Astrocyte (in vitro differentiated cells and primary cell): ENCODE measurements at regions not wholly inside any gene's neighbourhood (a gene's known extent, or its start where the extent isn't known, plus 50 kb on each side); places are given as distances from the start of the nearest gene placed in this dataset.

Experiments
- DNase-seq: peaks from one replicate; pipeline ENCODE4 v3.0.0-alpha.2; 2010; ENCODE audit warnings: low read depth
- FAIRE-seq: peaks from 2 replicates; lab custom pipeline; 2011; peaks lifted over from hg19 to GRCh38; lab: Jason Lieb, UNC
- H2AFZ ChIP-seq: 2 replicates; pipeline ENCODE4 v1.6.0; 2012; ENCODE audit warnings: low read depth, low read length, inconsistent platforms
- H3K27ac ChIP-seq: 2 replicates; pipeline ENCODE4 v1.5.1; 2011; ENCODE audit warnings: low read depth, low read length, inconsistent platforms
- H3K27me3 ChIP-seq: 2 replicates; pipeline ENCODE4 v1.6.0; 2011; ENCODE audit warnings: low read length, inconsistent platforms; ENCODE audit not compliant: insufficient read depth
- H3K36me3 ChIP-seq: 2 replicates; pipeline ENCODE4 v1.5.1; 2011; ENCODE audit warnings: low read length, inconsistent platforms; ENCODE audit not compliant: insufficient read depth
- H3K4me1 ChIP-seq: 2 replicates; pipeline ENCODE4 v1.5.1; 2011; ENCODE audit warnings: low read length, inconsistent platforms; ENCODE audit not compliant: insufficient read depth
- H3K4me2 ChIP-seq: 2 replicates; pipeline ENCODE4 v1.6.0; 2012; ENCODE audit warnings: low read length, inconsistent platforms
- H3K4me3 ChIP-seq: 2 replicates; pipeline ENCODE4 v1.5.1; 2011; ENCODE audit warnings: low read depth, mild to moderate bottlenecking, low read length, inconsistent platforms; ENCODE audit not compliant: insufficient read depth
- H3K79me2 ChIP-seq: 2 replicates; pipeline ENCODE4 v1.6.0; 2012; ENCODE audit warnings: mild to moderate bottlenecking, low read length, inconsistent platforms; ENCODE audit not compliant: insufficient read depth
- H3K9ac ChIP-seq: 2 replicates; pipeline ENCODE4 v1.6.0; 2012; ENCODE audit warnings: mild to moderate bottlenecking, low read length, inconsistent platforms
- H3K9me3 ChIP-seq: 2 replicates; pipeline ENCODE4 v1.5.1; 2012; ENCODE audit warnings: low read depth, mild to moderate bottlenecking, low read length, inconsistent platforms; ENCODE audit not compliant: insufficient read depth
- H4K20me1 ChIP-seq: 2 replicates; pipeline ENCODE4 v1.6.0; 2012; ENCODE audit warnings: low read length, inconsistent platforms; ENCODE audit not compliant: insufficient read depth
- H3K27ac Mint-ChIP-seq: one replicate; pipeline ENCODE4 v1.8.0; 2021; ENCODE audit warnings: mild to moderate bottlenecking, mixed read lengths; ENCODE audit not compliant: unreplicated experiment
- H3K27me3 Mint-ChIP-seq: one replicate; pipeline ENCODE4 v1.8.0; 2021; ENCODE audit warnings: low read depth, mixed read lengths; ENCODE audit not compliant: unreplicated experiment
- H3K36me3 Mint-ChIP-seq: one replicate; pipeline ENCODE4 v1.8.0; 2021; ENCODE audit warnings: low read depth, mixed read lengths; ENCODE audit not compliant: unreplicated experiment
- H3K4me1 Mint-ChIP-seq: one replicate; pipeline ENCODE4 v1.8.0; 2021; ENCODE audit warnings: low read depth, mixed read lengths; ENCODE audit not compliant: unreplicated experiment
- H3K4me3 Mint-ChIP-seq: one replicate; pipeline ENCODE4 v1.8.0; 2021; ENCODE audit warnings: mild to moderate bottlenecking, moderate library complexity, mixed read lengths; ENCODE audit not compliant: unreplicated experiment
- H3K9me3 Mint-ChIP-seq: one replicate; pipeline ENCODE4 v1.8.0; 2021; ENCODE audit warnings: mild to moderate bottlenecking, mixed read lengths; ENCODE audit not compliant: unreplicated experiment
- EZH2 ChIP-seq: IDR thresholded peaks from 2 replicates; pipeline ENCODE4 v1.6.1; 2012; ENCODE audit warnings: mild to moderate bottlenecking, low read length, inconsistent platforms; ENCODE audit not compliant: insufficient read depth
- TF ChIP-seq, protein P1 (sequence below): IDR thresholded peaks from 2 replicates; pipeline ENCODE4 v1.5.1; 2011; ENCODE audit warnings: low read depth, mild to moderate bottlenecking, inconsistent platforms, low read length, moderate library complexity; ENCODE audit not compliant: insufficient read depth

- Mint-ChIP-seq H3K27ac (no peak overlapping the region), H3K9me3 (peaks cover 14% of the 10 kb centered on the region), H3K4me3 (no peak overlapping the region), H3K4me1 (no peaks in the 10 kb centered on the region), H3K36me3 (no peaks in the 10 kb centered on the region), H3K27me3 (peaks cover 3% of the 10 kb centered on the region)
- H3K4me1 ChIP-seq: no peaks in the 10 kb centered on the region
- no peak for DNase-seq
- H3K79me2 ChIP-seq: no peaks in the 10 kb centered on the region
- H3K9me3 ChIP-seq: no peaks in the 10 kb centered on the region
- no peak for TF ChIP-seq EZH2
- TF ChIP-seq, protein P1, sequence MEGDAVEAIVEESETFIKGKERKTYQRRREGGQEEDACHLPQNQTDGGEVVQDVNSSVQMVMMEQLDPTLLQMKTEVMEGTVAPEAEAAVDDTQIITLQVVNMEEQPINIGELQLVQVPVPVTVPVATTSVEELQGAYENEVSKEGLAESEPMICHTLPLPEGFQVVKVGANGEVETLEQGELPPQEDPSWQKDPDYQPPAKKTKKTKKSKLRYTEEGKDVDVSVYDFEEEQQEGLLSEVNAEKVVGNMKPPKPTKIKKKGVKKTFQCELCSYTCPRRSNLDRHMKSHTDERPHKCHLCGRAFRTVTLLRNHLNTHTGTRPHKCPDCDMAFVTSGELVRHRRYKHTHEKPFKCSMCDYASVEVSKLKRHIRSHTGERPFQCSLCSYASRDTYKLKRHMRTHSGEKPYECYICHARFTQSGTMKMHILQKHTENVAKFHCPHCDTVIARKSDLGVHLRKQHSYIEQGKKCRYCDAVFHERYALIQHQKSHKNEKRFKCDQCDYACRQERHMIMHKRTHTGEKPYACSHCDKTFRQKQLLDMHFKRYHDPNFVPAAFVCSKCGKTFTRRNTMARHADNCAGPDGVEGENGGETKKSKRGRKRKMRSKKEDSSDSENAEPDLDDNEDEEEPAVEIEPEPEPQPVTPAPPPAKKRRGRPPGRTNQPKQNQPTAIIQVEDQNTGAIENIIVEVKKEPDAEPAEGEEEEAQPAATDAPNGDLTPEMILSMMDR: no peak
- H3K4me3 ChIP-seq: no peak overlapping the region
- no peak for FAIRE-seq
- H3K36me3 ChIP-seq: no peaks in the 10 kb centered on the region
- H3K4me2 ChIP-seq: no peak overlapping the region
- H4K20me1 ChIP-seq: no peaks in the 10 kb centered on the region
- H3K9ac ChIP-seq: no peak overlapping the region
- no peaks in the 10 kb centered on the region for H3K27me3 ChIP-seq
- no peak overlapping the region for H3K27ac ChIP-seq
- no peak overlapping the region for H2AFZ ChIP-seq
Observed at GRCh38 chr10:120069700-120070099, 177.2 kb downstream of the SEC23IP start.

GRCh38 chr10:120075349-120075748, 182.8 kb downstream of the SEC23IP start:
- no peaks in the 10 kb centered on the region for H3K4me1 ChIP-seq
- no peak overlapping the region for H3K4me3 Mint-ChIP-seq
- H3K27me3 Mint-ChIP-seq: peaks cover 5% of the 10 kb centered on the region
- no peak for FAIRE-seq
- H3K79me2 ChIP-seq: no peaks in the 10 kb centered on the region
- no peak overlapping the region for H3K27ac Mint-ChIP-seq
- no peak for DNase-seq
- TF ChIP-seq, protein P1: no peak
- no peaks in the 10 kb centered on the region for H3K36me3 Mint-ChIP-seq
- no peak overlapping the region for H3K27ac ChIP-seq
- no peak overlapping the region for H3K4me2 ChIP-seq
- H3K27me3 ChIP-seq: no peaks in the 10 kb centered on the region
- no peaks in the 10 kb centered on the region for H4K20me1 ChIP-seq
- H2AFZ ChIP-seq: no peak overlapping the region
- H3K9ac ChIP-seq: no peak overlapping the region
- no peaks in the 10 kb centered on the region for H3K9me3 ChIP-seq
- H3K9me3 Mint-ChIP-seq: peaks cover 13% of the 10 kb centered on the region
- H3K36me3 ChIP-seq: no peaks in the 10 kb centered on the region
- H3K4me3 ChIP-seq: no peak overlapping the region
- H3K4me1 Mint-ChIP-seq: no peaks in the 10 kb centered on the region

GRCh38 chr10:120076996-120077706, 184.6 kb downstream of the SEC23IP start:
- TF ChIP-seq EZH2: no peak
- TF ChIP-seq, protein P1: no peak
- H3K36me3 Mint-ChIP-seq: no peaks in the 10 kb centered on the region
- H3K79me2 ChIP-seq: no peaks in the 10 kb centered on the region
- no peak overlapping the region for H3K4me3 ChIP-seq
- H3K4me1 ChIP-seq: no peaks in the 10 kb centered on the region
- H2AFZ ChIP-seq: no peak overlapping the region
- no peak for FAIRE-seq
- DNase-seq: no peak
- no peak overlapping the region for H3K27ac Mint-ChIP-seq
- H3K27ac ChIP-seq: no peak overlapping the region
- H3K4me2 ChIP-seq: no peak overlapping the region
- peaks cover 5% of the 10 kb centered on the region for H3K27me3 Mint-ChIP-seq
- H3K9ac ChIP-seq: no peak overlapping the region
- no peaks in the 10 kb centered on the region for H3K4me1 Mint-ChIP-seq
- no peaks in the 10 kb centered on the region for H3K27me3 ChIP-seq
- no peaks in the 10 kb centered on the region for H3K9me3 ChIP-seq
- H3K9me3 Mint-ChIP-seq: peaks cover 10% of the 10 kb centered on the region
- no peaks in the 10 kb centered on the region for H4K20me1 ChIP-seq
- H3K36me3 ChIP-seq: no peaks in the 10 kb centered on the region
- no peak overlapping the region for H3K4me3 Mint-ChIP-seq
